CD4-positive, alpha-beta T cell treated with Interferon gamma for 1 hour (primary cell): ENCODE measurements at regions not wholly inside any gene's neighbourhood (a gene's known extent, or its start where the extent isn't known, plus 50 kb on each side); places are given as distances from the start of the nearest gene placed in this dataset.
"Not testable (repeated sequence)": the region's sequence is repeated elsewhere in the genome, so short reads cannot be mapped to it uniquely, and the experiment has no call there.

Source experiments
- DNase-seq: peaks from one replicate; pipeline ENCODE4 v3.0.0-alpha.2; 2020

GRCh38 chr1:148049115-148049496, 103.0 kb downstream of the NBPF11 start:
- DNase-seq, result not testable (repeated sequence)

- peak; percentile 2 for DNase-seq
These were observed 103.5 kb downstream of the NBPF11 start for GRCh38 chr1:148048423-148049114.

GRCh38 chr1:148045872-148046271, 106.2 kb downstream of the NBPF11 start:
- DNase-seq, result not testable (repeated sequence)

- not testable (repeated sequence) for DNase-seq
These were observed 107.6 kb downstream of the NBPF11 start for GRCh38 chr1:148044495-148044894.
